NCI-H2029 (cell line): ENCODE measurements at regions not wholly inside any gene's neighbourhood (a gene's known extent, or its start where the extent isn't known, plus 50 kb on each side); places are given as distances from the start of the nearest gene placed in this dataset.

Source experiments
- DNase-seq: peaks from one replicate; lab custom pipeline; 2025; lab: John Stamatoyannopoulos, UW

- no peak for DNase-seq
Observed at GRCh38 chr13:88085036-88085435, 413.9 kb downstream of the SLITRK5 start.

DNA sequence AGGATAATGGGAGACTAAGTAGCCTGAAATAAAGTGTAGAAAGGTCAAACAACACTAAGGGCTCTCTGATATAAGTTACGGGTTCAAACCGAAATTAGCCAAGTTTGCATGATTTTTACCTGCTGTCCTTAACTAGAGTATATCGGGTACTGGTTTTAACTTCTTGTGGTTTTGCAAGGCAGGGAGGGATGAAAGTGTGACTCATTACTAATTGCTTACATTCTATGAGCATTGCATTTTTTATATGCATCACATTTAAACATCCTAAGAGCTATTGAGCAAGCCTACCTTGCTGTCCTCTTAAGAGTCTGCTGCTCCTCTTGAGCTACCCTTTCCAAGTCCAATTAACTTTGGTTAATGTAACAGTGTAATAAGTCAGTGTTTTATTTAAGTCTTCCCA is 415.4 kb downstream of the SLITRK5 start:
- DNase-seq = no peak

- no peak for DNase-seq
Observed at GRCh38 chr13:88097541-88097940, 426.4 kb downstream of the SLITRK5 start.

DNA sequence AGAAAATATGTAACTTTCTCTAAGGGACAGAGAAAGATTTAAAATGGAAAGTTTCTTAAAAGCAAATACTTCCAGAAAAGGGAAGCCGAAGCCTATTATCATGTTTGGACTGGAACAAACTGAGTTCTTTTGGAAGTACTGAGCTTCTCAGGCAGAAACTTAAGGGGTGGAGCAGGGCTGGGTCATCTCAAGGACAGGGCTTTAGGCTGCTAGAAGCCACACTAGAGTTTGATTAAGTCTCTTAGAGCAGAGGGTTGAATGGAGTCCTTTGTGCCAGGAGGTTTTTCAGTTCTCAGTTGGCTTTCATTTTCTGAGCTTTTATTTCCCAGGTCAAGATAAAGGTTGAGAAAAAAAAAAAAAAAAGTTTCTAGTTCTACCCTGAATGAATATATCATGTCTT is 432.7 kb downstream of the SLITRK5 start:
- no peak for DNase-seq

- DNase-seq = no peak
Observed at GRCh38 chr13:88104576-88104975, 433.4 kb downstream of the SLITRK5 start.

- DNase-seq = no peak
Observed at GRCh38 chr13:88107570-88107969, 436.4 kb downstream of the SLITRK5 start.

GRCh38 chr13:88112526-88112925 is 441.4 kb downstream of the SLITRK5 start:
- DNase-seq = no peak

GRCh38 chr13:88115976-88116375 is 444.8 kb downstream of the SLITRK5 start:
- DNase-seq = no peak

- no peak for DNase-seq
Observed at GRCh38 chr13:88118952-88119351, 447.8 kb downstream of the SLITRK5 start.

GRCh38 chr13:88124142-88124541 is 453.0 kb downstream of the SLITRK5 start:
- no peak for DNase-seq

DNA sequence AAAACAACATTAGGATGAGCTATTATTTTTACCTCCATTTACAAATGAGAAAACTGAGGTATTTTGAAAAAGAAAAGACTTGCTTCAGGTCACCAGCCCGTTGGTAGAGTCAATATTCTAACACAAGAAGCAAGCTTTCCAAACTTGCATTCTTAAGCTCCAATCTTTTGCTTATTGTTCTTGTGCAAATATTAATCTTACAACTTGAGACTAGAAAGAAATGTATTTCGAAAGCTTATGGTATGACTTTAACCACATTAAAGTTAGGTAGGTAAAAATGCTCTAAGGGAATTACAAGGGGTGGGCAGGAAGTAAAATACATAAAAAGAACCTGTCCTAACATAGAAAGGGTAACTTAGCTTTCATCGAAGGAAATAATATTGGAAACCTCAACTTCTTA is 453.9 kb downstream of the SLITRK5 start:
- DNase-seq = no peak

DNA sequence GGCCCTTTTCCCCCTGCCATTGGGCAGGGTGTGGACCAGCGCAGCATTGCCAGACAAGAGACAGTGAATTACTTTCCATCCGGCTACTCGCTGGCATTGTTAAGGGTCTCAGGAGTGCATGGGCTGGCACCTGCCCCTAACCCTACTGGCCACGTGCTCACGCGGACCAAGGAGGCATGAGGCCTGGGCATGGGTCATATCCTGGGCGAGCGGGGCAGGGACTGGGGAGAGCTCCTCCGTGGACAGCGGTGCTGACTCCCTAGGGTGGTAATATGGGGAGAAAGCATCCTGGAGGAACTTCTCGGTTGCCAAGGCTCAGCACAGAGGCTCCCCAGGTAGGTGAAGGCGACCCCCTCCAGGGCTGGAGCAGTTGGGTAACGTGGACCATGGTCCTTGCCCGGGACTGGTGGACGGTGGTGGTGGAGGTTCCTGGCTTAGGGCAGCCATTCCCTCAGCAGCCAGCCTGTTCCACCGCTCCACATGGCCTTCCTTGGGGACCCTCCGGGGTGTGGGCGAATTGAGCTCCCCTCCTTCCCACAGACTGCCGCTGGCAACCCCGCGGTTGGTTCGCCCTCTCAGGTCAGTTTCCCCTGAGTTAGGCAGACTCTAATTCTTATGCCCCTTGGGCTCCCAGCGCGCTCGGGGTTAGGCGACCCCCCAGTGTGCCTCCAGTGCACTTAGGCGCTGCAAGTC is 465.1 kb downstream of the SLITRK5 start:
- DNase-seq = no peak

- no peak for DNase-seq
Observed at GRCh38 chr13:88142653-88143052, 471.5 kb downstream of the SLITRK5 start.

GRCh38 chr13:88144580-88144979 is 473.4 kb downstream of the SLITRK5 start:
- DNase-seq = no peak

- no peak for DNase-seq
Observed at GRCh38 chr13:88153353-88153752, 482.2 kb downstream of the SLITRK5 start.

DNA sequence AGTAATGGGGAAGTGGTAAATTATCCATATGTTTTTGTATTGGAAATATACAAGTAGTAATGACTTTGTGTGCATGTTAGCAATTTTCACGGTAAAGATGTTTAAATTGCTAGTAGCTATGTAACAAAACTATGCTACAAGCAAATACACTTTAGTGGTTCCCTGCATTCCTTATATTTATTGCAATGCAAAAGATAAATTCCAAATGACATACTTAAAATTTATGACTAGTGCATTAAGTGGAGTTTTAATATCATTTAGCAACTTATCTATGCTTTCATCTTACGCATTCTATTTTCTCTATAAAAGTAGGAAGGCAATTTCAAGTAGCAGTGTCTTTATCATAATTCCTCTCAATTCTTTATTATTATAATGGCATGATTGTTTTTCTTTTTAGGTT is 482.8 kb downstream of the SLITRK5 start:
- DNase-seq = no peak

- no peak for DNase-seq
Observed at GRCh38 chr13:88162076-88162702, 491.0 kb downstream of the SLITRK5 start.

GRCh38 chr13:88176231-88176630 is 505.1 kb downstream of the SLITRK5 start:
- no peak for DNase-seq

- no peak for DNase-seq
Observed at GRCh38 chr13:88183440-88183839, 512.3 kb downstream of the SLITRK5 start.

DNA sequence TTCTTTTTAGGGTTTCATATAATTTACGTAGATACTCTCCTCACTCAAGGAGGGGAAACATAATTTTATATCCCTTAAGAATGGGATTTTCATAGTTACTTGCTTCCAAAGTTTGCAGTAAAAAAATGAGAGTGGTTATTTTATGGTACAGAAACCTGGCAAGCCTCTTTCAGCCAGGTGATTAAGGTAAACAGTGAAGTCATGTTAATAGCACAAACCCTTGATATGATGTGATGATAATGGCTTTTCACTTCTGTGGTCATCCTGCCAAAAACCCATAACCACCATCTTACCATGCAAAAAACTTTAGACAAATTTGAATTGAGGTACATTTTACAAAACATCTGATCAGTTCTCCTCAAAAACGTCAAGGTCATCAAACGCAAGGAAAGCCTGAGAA is 517.8 kb downstream of the SLITRK5 start:
- DNase-seq = no peak

- DNase-seq = no peak
Observed at GRCh38 chr13:88189728-88190127, 518.6 kb downstream of the SLITRK5 start.

DNA sequence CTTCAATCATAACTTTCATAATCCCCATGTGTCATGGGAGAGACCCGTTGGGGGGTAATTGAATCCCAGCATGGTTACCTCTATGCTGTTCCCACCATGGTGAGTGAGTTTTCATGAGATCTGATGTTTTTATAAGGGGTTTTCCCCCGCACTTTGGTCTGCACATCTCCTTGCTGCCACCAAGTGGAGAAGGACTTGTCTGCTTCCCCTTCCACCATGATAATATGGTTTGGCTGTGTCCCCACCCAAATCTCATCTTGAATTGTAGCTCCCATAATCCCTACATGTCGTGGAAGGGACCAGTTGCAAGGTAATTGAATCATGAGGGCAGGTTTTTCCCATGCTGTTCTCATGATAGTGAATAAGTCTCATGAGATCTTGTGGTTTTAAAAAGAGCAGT is 524.9 kb downstream of the SLITRK5 start:
- DNase-seq = no peak

- no peak for DNase-seq
Observed at GRCh38 chr13:88217372-88217771, 546.2 kb downstream of the SLITRK5 start.

GRCh38 chr13:88217883-88218282 is 546.7 kb downstream of the SLITRK5 start:
- DNase-seq = no peak
